PFSK-1 (cell line): ENCODE measurements at regions not wholly inside any gene's neighbourhood (a gene's known extent, or its start where the extent isn't known, plus 50 kb on each side); places are given as distances from the start of the nearest gene placed in this dataset.

Source experiments
- FOXP2 ChIP-seq: optimal IDR thresholded peaks from 2 replicates; pipeline ENCODE3; 2011; ENCODE audit warnings: borderline replicate concordance, control low read depth, inconsistent platforms; ENCODE audit not compliant: insufficient read depth; ENCODE audit errors: extremely low read length, extremely low read depth
- POLR2AphosphoS5 ChIP-seq: IDR thresholded peaks from 2 replicates; pipeline ENCODE4 v1.6.1; 2012; ENCODE audit warnings: low read depth, mild to moderate bottlenecking, control low read depth, low read length, moderate library complexity
- REST ChIP-seq, 2 experiments: IDR thresholded peaks; 2 replicates each; pipeline versions ENCODE4 v1.6.1 to v1.8.0; 2011 to 2012; ENCODE audit warnings: low read depth in 2 of 2, low read length in 2 of 2, control low read depth in 1 of 2, inconsistent platforms in 1 of 2, mild to moderate bottlenecking in 1 of 2, moderate library complexity in 1 of 2; ENCODE audit not compliant: insufficient read depth in 1 of 2
- SIN3A ChIP-seq: IDR thresholded peaks from 2 replicates; pipeline ENCODE4 v1.6.1; 2012; ENCODE audit warnings: mild to moderate bottlenecking, low read length, moderate library complexity, borderline replicate concordance; ENCODE audit not compliant: insufficient read depth
- TAF1 ChIP-seq: IDR thresholded peaks from 2 replicates; pipeline ENCODE4 v1.6.1; 2012; ENCODE audit warnings: low read length, control low read depth, borderline replicate concordance; ENCODE audit not compliant: insufficient read depth

GRCh38 chr9:16025627-16026026 is 472.8 kb downstream of the CCDC171 start:
- TF ChIP-seq TAF1 (no peak), REST (IDR thresholded peaks at IDR 0.05; ENCODE audit: insufficient read depth in 1 of 2, low read depth in 2 of 2, low read length in 2 of 2) (no peak), POLR2AphosphoS5 (no peak), FOXP2 (no peak)

GRCh38 chr9:16026886-16027285 is 474.0 kb downstream of the CCDC171 start:
- no peak for TF ChIP-seq POLR2AphosphoS5

- TF ChIP-seq TAF1: no peak
- no peak for TF ChIP-seq SIN3A
- TF ChIP-seq REST (IDR thresholded peaks at IDR 0.05; ENCODE audit: insufficient read depth in 1 of 2, low read depth in 2 of 2, low read length in 2 of 2): no peak
- no peak for TF ChIP-seq POLR2AphosphoS5
- no peak for TF ChIP-seq FOXP2
These were observed 475.7 kb downstream of the CCDC171 start for GRCh38 chr9:16028548-16028947.

GRCh38 chr9:16029046-16029615 is 476.3 kb downstream of the CCDC171 start:
- TF ChIP-seq POLR2AphosphoS5: no peak
- no peak for TF ChIP-seq SIN3A
- no peak for TF ChIP-seq REST (IDR thresholded peaks at IDR 0.05; ENCODE audit: insufficient read depth in 1 of 2, low read depth in 2 of 2, low read length in 2 of 2)
- TF ChIP-seq TAF1: no peak
- no peak for TF ChIP-seq FOXP2

GRCh38 chr9:16029796-16030363 is 477.0 kb downstream of the CCDC171 start:
- no peak for TF ChIP-seq TAF1
- TF ChIP-seq SIN3A: no peak
- no peak for TF ChIP-seq POLR2AphosphoS5
- no peak for TF ChIP-seq FOXP2
- no peak for TF ChIP-seq REST (IDR thresholded peaks at IDR 0.05; ENCODE audit: insufficient read depth in 1 of 2, low read depth in 2 of 2, low read length in 2 of 2)
